Activated T-helper 1 cell treated with anti-CD3 and anti-CD28 coated beads, Interleukin-12 subunit alpha, Interleukin-12 subunit beta, Interleukin-2, Interleukin-4 antibody, amounts not matched to agents 30 ng/mL and 10 ng/mL and 1 ng/mL, durations not matched to agents 14 hours and 24 hours and 36 hours (primary cell): ENCODE measurements at regions not wholly inside any gene's neighbourhood (a gene's known extent, or its start where the extent isn't known, plus 50 kb on each side); places are given as distances from the start of the nearest gene placed in this dataset.
"Not testable (repeated sequence)": the region's sequence is repeated elsewhere in the genome, so short reads cannot be mapped to it uniquely, and the experiment has no call there.

Source experiments
- DNase-seq: peaks from one replicate; pipeline ENCODE4 v3.0.0; 2021; ENCODE audit warnings: low spot score
- H3K27ac Mint-ChIP-seq: one replicate; pipeline ENCODE4 v1.8.0; 2021; ENCODE audit warnings: mild to moderate bottlenecking, mixed read lengths
- H3K27me3 Mint-ChIP-seq: one replicate; pipeline ENCODE4 v1.8.0; 2022; ENCODE audit warnings: mild to moderate bottlenecking, moderate library complexity, mixed read lengths; ENCODE audit not compliant: insufficient read depth
- H3K36me3 Mint-ChIP-seq: one replicate; pipeline ENCODE4 v1.8.0; 2021; ENCODE audit warnings: low read depth, mixed read lengths
- H3K4me1 Mint-ChIP-seq: one replicate; pipeline ENCODE4 v1.8.0; 2021; ENCODE audit warnings: low read depth, mixed read lengths
- H3K4me3 Mint-ChIP-seq: one replicate; pipeline ENCODE4 v1.8.0; 2021; ENCODE audit warnings: mild to moderate bottlenecking, moderate library complexity, mixed read lengths
- H3K9me3 Mint-ChIP-seq: one replicate; pipeline ENCODE4 v1.8.0; 2021; ENCODE audit warnings: mixed read lengths
- intact Hi-C: fragments of 100-400 bp; cut with micrococcal nuclease; formaldehyde crosslinking; loops from one replicate; pipeline ENCODE4 v1.15.1; 2024

GRCh38 chr6:121951123-121951522 lies 448.3 kb upstream of the HSF2 start:
- no peak for DNase-seq
- H3K27ac Mint-ChIP-seq = no peak overlapping the region
- H3K4me1 Mint-ChIP-seq = no peaks in the 10 kb centered on the region
- no peaks in the 10 kb centered on the region for H3K9me3 Mint-ChIP-seq
- H3K4me3 Mint-ChIP-seq = no peak overlapping the region
- no peaks in the 10 kb centered on the region for H3K36me3 Mint-ChIP-seq
- intact Hi-C loops = no loop called here
- no peaks in the 10 kb centered on the region for H3K27me3 Mint-ChIP-seq

GRCh38 chr6:121951918-121952379 lies 447.5 kb upstream of the HSF2 start:
- H3K9me3 Mint-ChIP-seq = no peaks in the 10 kb centered on the region
- DNase-seq = no peak
- no peaks in the 10 kb centered on the region for H3K4me1 Mint-ChIP-seq
- no peak overlapping the region for H3K4me3 Mint-ChIP-seq
- intact Hi-C loops = no loop called here
- H3K27me3 Mint-ChIP-seq = no peaks in the 10 kb centered on the region
- no peaks in the 10 kb centered on the region for H3K36me3 Mint-ChIP-seq
- no peak overlapping the region for H3K27ac Mint-ChIP-seq

GRCh38 chr6:121955401-121955800 lies 444.1 kb upstream of the HSF2 start:
- H3K27ac Mint-ChIP-seq, H3K27me3 Mint-ChIP-seq, H3K4me1 Mint-ChIP-seq, H3K4me3 Mint-ChIP-seq, DNase-seq, H3K36me3 Mint-ChIP-seq, H3K9me3 Mint-ChIP-seq, intact Hi-C loops: not testable (repeated sequence)

GRCh38 chr6:121956782-121957181 lies 442.7 kb upstream of the HSF2 start:
- no peak for DNase-seq
- Mint-ChIP-seq H3K27me3 (no peaks in the 10 kb centered on the region), H3K36me3 (no peaks in the 10 kb centered on the region), H3K27ac (no peak overlapping the region), H3K4me3 (no peak overlapping the region), H3K4me1 (peaks cover 6% of the 10 kb centered on the region), H3K9me3 (no peaks in the 10 kb centered on the region)
- intact Hi-C loops = no loop called here

GRCh38 chr6:121959501-121959900 lies 440.0 kb upstream of the HSF2 start:
- no peak overlapping the region for H3K27ac Mint-ChIP-seq
- intact Hi-C loops = no loop called here
- no peaks in the 10 kb centered on the region for H3K36me3 Mint-ChIP-seq
- no peaks in the 10 kb centered on the region for H3K9me3 Mint-ChIP-seq
- no peak overlapping the region for H3K4me3 Mint-ChIP-seq
- H3K27me3 Mint-ChIP-seq = no peaks in the 10 kb centered on the region
- DNase-seq = no peak
- peaks cover 6% of the 10 kb centered on the region for H3K4me1 Mint-ChIP-seq

- intact Hi-C loops = no loop called here
- Mint-ChIP-seq H3K4me1 (peaks cover 6% of the 10 kb centered on the region), H3K4me3 (no peak overlapping the region), H3K36me3 (no peaks in the 10 kb centered on the region), H3K27ac (no peak overlapping the region), H3K9me3 (no peaks in the 10 kb centered on the region), H3K27me3 (no peaks in the 10 kb centered on the region)
- no peak for DNase-seq
Measured at GRCh38 chr6:121961619-121962125, 437.8 kb upstream of the HSF2 start.

- intact Hi-C loops = no loop called here
- no peak for DNase-seq
- Mint-ChIP-seq H3K27ac (no peak overlapping the region), H3K9me3 (no peaks in the 10 kb centered on the region), H3K4me1 (peaks cover 6% of the 10 kb centered on the region), H3K36me3 (no peaks in the 10 kb centered on the region), H3K27me3 (no peaks in the 10 kb centered on the region), H3K4me3 (no peak overlapping the region)
Measured at GRCh38 chr6:121963826-121964225, 435.6 kb upstream of the HSF2 start.

- H3K36me3 Mint-ChIP-seq = no peaks in the 10 kb centered on the region
- no peaks in the 10 kb centered on the region for H3K27me3 Mint-ChIP-seq
- H3K9me3 Mint-ChIP-seq = no peaks in the 10 kb centered on the region
- no peak overlapping the region for H3K27ac Mint-ChIP-seq
- no peak for DNase-seq
- H3K4me1 Mint-ChIP-seq = no peaks in the 10 kb centered on the region
- H3K4me3 Mint-ChIP-seq = no peak overlapping the region
- intact Hi-C loops = no loop called here
Measured at GRCh38 chr6:121965739-121966138, 433.7 kb upstream of the HSF2 start.

GRCh38 chr6:121967631-121968030 lies 431.8 kb upstream of the HSF2 start:
- H3K4me3 Mint-ChIP-seq = no peak overlapping the region
- no peak for DNase-seq
- H3K36me3 Mint-ChIP-seq = no peaks in the 10 kb centered on the region
- no peaks in the 10 kb centered on the region for H3K4me1 Mint-ChIP-seq
- H3K27ac Mint-ChIP-seq = no peak overlapping the region
- no peaks in the 10 kb centered on the region for H3K9me3 Mint-ChIP-seq
- intact Hi-C loops = no loop called here
- no peaks in the 10 kb centered on the region for H3K27me3 Mint-ChIP-seq

- DNase-seq = no peak
- no peak overlapping the region for H3K4me3 Mint-ChIP-seq
- H3K4me1 Mint-ChIP-seq = no peaks in the 10 kb centered on the region
- H3K27ac Mint-ChIP-seq = no peak overlapping the region
- intact Hi-C loops = no loop called here
- no peaks in the 10 kb centered on the region for H3K27me3 Mint-ChIP-seq
- H3K9me3 Mint-ChIP-seq = no peaks in the 10 kb centered on the region
- no peaks in the 10 kb centered on the region for H3K36me3 Mint-ChIP-seq
Measured at GRCh38 chr6:121971931-121972335, 427.5 kb upstream of the HSF2 start.

- Mint-ChIP-seq H3K36me3 (no peaks in the 10 kb centered on the region), H3K27me3 (no peaks in the 10 kb centered on the region), H3K27ac (no peak overlapping the region), H3K4me3 (no peak overlapping the region), H3K4me1 (no peaks in the 10 kb centered on the region), H3K9me3 (peaks cover 5% of the 10 kb centered on the region)
- intact Hi-C loops = no loop called here
- DNase-seq = no peak
Measured at GRCh38 chr6:121984956-121985355, 414.5 kb upstream of the HSF2 start.

- Mint-ChIP-seq H3K9me3 (peaks cover 5% of the 10 kb centered on the region), H3K27ac (no peak overlapping the region), H3K27me3 (peaks cover 2% of the 10 kb centered on the region), H3K4me1 (peaks cover 4% of the 10 kb centered on the region), H3K4me3 (no peak overlapping the region), H3K36me3 (no peaks in the 10 kb centered on the region)
- intact Hi-C loops = no loop called here
- DNase-seq = no peak
Measured at GRCh38 chr6:121993362-121993761, 406.1 kb upstream of the HSF2 start.

GRCh38 chr6:121994919-121995318 lies 404.5 kb upstream of the HSF2 start:
- peaks cover 3% of the 10 kb centered on the region for H3K27me3 Mint-ChIP-seq
- DNase-seq = no peak
- peaks cover 4% of the 10 kb centered on the region for H3K4me1 Mint-ChIP-seq
- no peak overlapping the region for H3K4me3 Mint-ChIP-seq
- no peak overlapping the region for H3K27ac Mint-ChIP-seq
- H3K9me3 Mint-ChIP-seq = peaks cover 5% of the 10 kb centered on the region
- intact Hi-C loops = no loop called here
- H3K36me3 Mint-ChIP-seq = no peaks in the 10 kb centered on the region

GRCh38 chr6:121998631-121999030 lies 400.8 kb upstream of the HSF2 start:
- Mint-ChIP-seq H3K9me3 (peaks cover 1% of the 10 kb centered on the region), H3K4me3 (no peak overlapping the region), H3K27ac (no peak overlapping the region), H3K36me3 (no peaks in the 10 kb centered on the region), H3K4me1 (no peaks in the 10 kb centered on the region), H3K27me3 (peaks cover 3% of the 10 kb centered on the region)
- intact Hi-C loops = no loop called here
- DNase-seq = no peak
